ENCODE measurements at regions not wholly inside any gene's neighbourhood (a gene's known extent, or its start where the extent isn't known, plus 50 kb on each side); places are given as distances from the start of the nearest gene placed in this dataset.

GRCh38 chr5:120843390-120843980 is 379.4 kb downstream of the PRR16 start:
- H3K4me3 ChIP-seq (ENCODE audit: low read depth, low read length), result no peak overlapping the region
- no peak for TF ChIP-seq CTCF (IDR thresholded peaks at IDR 0.05; ENCODE audit: low read depth, low read length)

- TF ChIP-seq CTCF (IDR thresholded peaks at IDR 0.05; ENCODE audit: low read depth, low read length), result no peak
- H3K4me3 ChIP-seq (ENCODE audit: low read depth, low read length), result no peak overlapping the region
Measured at GRCh38 chr5:120848883-120849282, 384.8 kb downstream of the PRR16 start.

- H3K4me3 ChIP-seq (ENCODE audit: low read depth, low read length), result no peak overlapping the region
- no peak for TF ChIP-seq CTCF (IDR thresholded peaks at IDR 0.05; ENCODE audit: low read depth, low read length)
Measured at GRCh38 chr5:120852222-120852860, 388.2 kb downstream of the PRR16 start.

GRCh38 chr5:120866997-120867396 is 402.9 kb downstream of the PRR16 start:
- TF ChIP-seq CTCF (IDR thresholded peaks at IDR 0.05; ENCODE audit: low read depth, low read length), result no peak
- H3K4me3 ChIP-seq (ENCODE audit: low read depth, low read length), result no peak overlapping the region

GRCh38 chr5:120869831-120870230 is 405.7 kb downstream of the PRR16 start:
- H3K4me3 ChIP-seq (ENCODE audit: low read depth, low read length), result no peak overlapping the region
- no peak for TF ChIP-seq CTCF (IDR thresholded peaks at IDR 0.05; ENCODE audit: low read depth, low read length)

GRCh38 chr5:120872297-120872696 is 408.2 kb downstream of the PRR16 start:
- TF ChIP-seq CTCF (IDR thresholded peaks at IDR 0.05; ENCODE audit: low read depth, low read length), result no peak
- no peak overlapping the region for H3K4me3 ChIP-seq (ENCODE audit: low read depth, low read length)

GRCh38 chr5:120873083-120873482 is 409.0 kb downstream of the PRR16 start:
- no peak overlapping the region for H3K4me3 ChIP-seq (ENCODE audit: low read depth, low read length)
- TF ChIP-seq CTCF (IDR thresholded peaks at IDR 0.05; ENCODE audit: low read depth, low read length), result no peak

Data from WI38 (cell line).